Keratinocyte (primary cell): ENCODE measurements at regions not wholly inside any gene's neighbourhood (a gene's known extent, or its start where the extent isn't known, plus 50 kb on each side); places are given as distances from the start of the nearest gene placed in this dataset.

ENCODE experiments used
- DNase-seq: peaks from one replicate; pipeline ENCODE4 v3.0.0-alpha.2; 2011; ENCODE audit warnings: low read depth, missing footprints, low spot score
- FAIRE-seq: peaks from 2 replicates; lab custom pipeline; 2011; peaks lifted over from hg19 to GRCh38; lab: Jason Lieb, UNC
- H2AFZ ChIP-seq: 2 replicates; pipeline ENCODE4 v1.6.0; 2012; ENCODE audit warnings: low read length, control low read depth, inconsistent platforms; ENCODE audit not compliant: control insufficient read depth
- H3K27ac ChIP-seq: 2 replicates; pipeline ENCODE4 v1.5.1; 2011; ENCODE audit warnings: low read length; ENCODE audit not compliant: control insufficient read depth, insufficient read depth
- H3K27me3 ChIP-seq: 3 replicates; pipeline ENCODE4 v1.6.0; 2011; ENCODE audit warnings: low read length; ENCODE audit not compliant: control insufficient read depth, insufficient read depth; ENCODE audit errors: extremely low read depth
- H3K36me3 ChIP-seq, 2 experiments: 2 replicates in 1 of 2; 3 replicates in 1 of 2; pipeline ENCODE4 v1.5.1; 2011; ENCODE audit warnings: low read length in 2 of 2, mild to moderate bottlenecking in 1 of 2; ENCODE audit not compliant: control insufficient read depth in 2 of 2, insufficient read depth in 2 of 2; ENCODE audit errors: extremely low read depth in 1 of 2
- H3K4me1 ChIP-seq: 3 replicates; pipeline ENCODE4 v1.5.1; 2011; ENCODE audit warnings: low read length; ENCODE audit not compliant: control insufficient read depth, insufficient read depth; ENCODE audit errors: extremely low read depth
- H3K4me2 ChIP-seq: 3 replicates; pipeline ENCODE4 v1.6.0; 2011; ENCODE audit warnings: low read depth, low read length; ENCODE audit not compliant: control insufficient read depth, insufficient read depth; ENCODE audit errors: extremely low read depth
- H3K4me3 ChIP-seq, 3 experiments: fragments of 200-600 bp in 1 of 3; sonication (generic) in 1 of 3; 2 replicates in 2 of 3; 3 replicates in 1 of 3; pipeline ENCODE4 v1.5.1; 2011 to 2016; ENCODE audit warnings: low read length in 3 of 3, mild to moderate bottlenecking in 3 of 3, control low read depth in 2 of 3, inconsistent platforms in 1 of 3, low read depth in 1 of 3, mixed read lengths in 1 of 3, mixed run types in 1 of 3, moderate library complexity in 1 of 3; ENCODE audit not compliant: control insufficient read depth in 2 of 3, insufficient read depth in 2 of 3; ENCODE audit errors: extremely low read depth in 1 of 3
- H3K79me2 ChIP-seq: 2 replicates; pipeline ENCODE4 v1.6.0; 2012; ENCODE audit warnings: low read length; ENCODE audit not compliant: control insufficient read depth, insufficient read depth
- H3K9ac ChIP-seq: 3 replicates; pipeline ENCODE4 v1.6.0; 2011; ENCODE audit warnings: low read length; ENCODE audit not compliant: control insufficient read depth, insufficient read depth; ENCODE audit errors: extremely low read depth
- H3K9me1 ChIP-seq: 3 replicates; pipeline ENCODE4 v1.6.0; 2011; ENCODE audit warnings: low read length; ENCODE audit not compliant: control insufficient read depth, insufficient read depth; ENCODE audit errors: extremely low read depth
- H3K9me3 ChIP-seq: 2 replicates; pipeline ENCODE4 v1.5.1; 2012; ENCODE audit warnings: low read depth, low read length; ENCODE audit not compliant: control insufficient read depth
- H4K20me1 ChIP-seq: 3 replicates; pipeline ENCODE4 v1.6.0; 2011; ENCODE audit warnings: low read length; ENCODE audit not compliant: control insufficient read depth, insufficient read depth; ENCODE audit errors: extremely low read depth
- EZH2 ChIP-seq: IDR thresholded peaks from one replicate; pipeline ENCODE4 v1.6.1; 2012; ENCODE audit warnings: inconsistent platforms, mild to moderate bottlenecking, low read length, moderate library complexity
- dilution Hi-C: fragments of 300-500 bp; cut with MboI; formaldehyde crosslinking; loops from one replicate; pipeline ENCODE4 v1.7.0; 2020; ENCODE audit warnings: low sequenced_read_pairs; ENCODE audit not compliant: extremely low pct_ligation_motif_present
- TF ChIP-seq, protein P1 (sequence below), 3 experiments: IDR thresholded peaks in 1 of 3; conservative IDR thresholded peaks in 1 of 3; optimal IDR thresholded peaks in 1 of 3; 2 replicates in 2 of 3; 3 replicates in 1 of 3; pipeline versions ENCODE3 to v1.5.1; 2011; ENCODE audit warnings: low read length in 3 of 3, mild to moderate bottlenecking in 3 of 3, moderate library complexity in 2 of 3, control low read depth in 1 of 3, inconsistent platforms in 1 of 3; ENCODE audit not compliant: insufficient read depth in 2 of 3; ENCODE audit errors: extremely low read depth in 1 of 3

GRCh38 chr2:15711126-15711860 is 119.6 kb downstream of the DDX1 start:
- Histone ChIP-seq H3K79me2 (no peaks in the 10 kb centered on the region), H3K9ac (no peak overlapping the region), H4K20me1 (no peaks in the 10 kb centered on the region), H3K36me3 (no peaks in the 10 kb centered on the region), H3K4me3 (no peak overlapping the region), H3K4me2 (no peak overlapping the region), H3K27me3 (no peaks in the 10 kb centered on the region), H3K4me1 (no peaks in the 10 kb centered on the region), H2AFZ (no peak overlapping the region), H3K27ac (no peak overlapping the region), H3K9me1 (no peaks in the 10 kb centered on the region), H3K9me3 (peaks cover 2% of the 10 kb centered on the region)
- no peak for TF ChIP-seq EZH2
- FAIRE-seq, result no peak
- no peak for DNase-seq
- dilution Hi-C loops, result no loop called here

DNA sequence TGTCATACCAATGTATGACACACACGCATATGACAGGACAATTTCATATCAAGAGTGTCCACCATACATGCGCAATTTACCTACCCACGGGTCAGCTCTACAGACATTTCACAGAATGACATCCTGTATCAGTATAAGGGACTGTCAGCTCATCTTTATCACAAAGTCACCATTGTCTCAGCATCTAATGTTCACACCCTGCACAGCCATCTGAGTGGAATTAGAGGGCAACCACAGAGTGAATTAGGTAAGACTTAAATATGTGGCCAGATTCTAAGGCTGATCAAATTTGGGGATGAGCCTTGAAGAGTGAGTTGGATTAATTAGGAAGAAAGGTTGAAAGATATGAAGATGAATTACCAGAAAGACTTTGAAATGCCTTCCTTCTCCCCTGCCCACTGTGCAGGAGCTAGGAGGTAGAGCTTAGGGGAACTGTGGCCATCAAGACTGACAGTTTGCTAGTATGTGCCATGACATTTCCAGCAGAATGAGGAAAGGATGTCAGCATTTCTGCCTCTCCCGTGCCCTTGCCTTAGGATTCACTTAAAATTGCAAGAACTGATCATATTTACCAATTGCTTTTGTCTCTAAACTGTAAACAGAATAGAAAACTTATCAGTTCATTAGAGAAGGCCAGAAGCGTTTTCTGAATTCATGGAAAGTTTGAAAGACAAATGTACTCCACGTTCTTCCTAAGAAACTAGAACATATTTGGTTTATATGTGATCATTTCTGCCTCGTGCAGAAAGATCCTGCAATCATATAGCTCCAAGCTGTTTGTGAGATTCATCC is 121.1 kb downstream of the DDX1 start:
- dilution Hi-C loops, result no loop called here
- H3K27ac ChIP-seq, result no peak overlapping the region
- no peaks in the 10 kb centered on the region for H3K27me3 ChIP-seq
- H3K9me3 ChIP-seq, result peaks cover 2% of the 10 kb centered on the region
- no peak for DNase-seq
- no peaks in the 10 kb centered on the region for H4K20me1 ChIP-seq
- no peak overlapping the region for H2AFZ ChIP-seq
- peak; percentile 9 for FAIRE-seq
- no peaks in the 10 kb centered on the region for H3K9me1 ChIP-seq
- no peak for TF ChIP-seq EZH2
- TF ChIP-seq, protein P1, sequence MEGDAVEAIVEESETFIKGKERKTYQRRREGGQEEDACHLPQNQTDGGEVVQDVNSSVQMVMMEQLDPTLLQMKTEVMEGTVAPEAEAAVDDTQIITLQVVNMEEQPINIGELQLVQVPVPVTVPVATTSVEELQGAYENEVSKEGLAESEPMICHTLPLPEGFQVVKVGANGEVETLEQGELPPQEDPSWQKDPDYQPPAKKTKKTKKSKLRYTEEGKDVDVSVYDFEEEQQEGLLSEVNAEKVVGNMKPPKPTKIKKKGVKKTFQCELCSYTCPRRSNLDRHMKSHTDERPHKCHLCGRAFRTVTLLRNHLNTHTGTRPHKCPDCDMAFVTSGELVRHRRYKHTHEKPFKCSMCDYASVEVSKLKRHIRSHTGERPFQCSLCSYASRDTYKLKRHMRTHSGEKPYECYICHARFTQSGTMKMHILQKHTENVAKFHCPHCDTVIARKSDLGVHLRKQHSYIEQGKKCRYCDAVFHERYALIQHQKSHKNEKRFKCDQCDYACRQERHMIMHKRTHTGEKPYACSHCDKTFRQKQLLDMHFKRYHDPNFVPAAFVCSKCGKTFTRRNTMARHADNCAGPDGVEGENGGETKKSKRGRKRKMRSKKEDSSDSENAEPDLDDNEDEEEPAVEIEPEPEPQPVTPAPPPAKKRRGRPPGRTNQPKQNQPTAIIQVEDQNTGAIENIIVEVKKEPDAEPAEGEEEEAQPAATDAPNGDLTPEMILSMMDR (optimal IDR thresholded peaks at IDR 0.05 in 1 of 3, IDR thresholded peaks at IDR 0.05 in 1 of 3, conservative IDR thresholded peaks at IDR 0.05 in 1 of 3; ENCODE audit: extremely low read depth in 1 of 3, insufficient read depth in 2 of 3, low read length in 3 of 3), result no peak
- H3K79me2 ChIP-seq, result no peaks in the 10 kb centered on the region
- no peak overlapping the region for H3K9ac ChIP-seq
- H3K4me3 ChIP-seq, result no peak overlapping the region
- H3K36me3 ChIP-seq, result no peaks in the 10 kb centered on the region
- H3K4me2 ChIP-seq, result no peak overlapping the region
- no peaks in the 10 kb centered on the region for H3K4me1 ChIP-seq
